B cell (primary cell): ENCODE measurements at regions not wholly inside any gene's neighbourhood (a gene's known extent, or its start where the extent isn't known, plus 50 kb on each side); places are given as distances from the start of the nearest gene placed in this dataset.

Source experiments
- CTCF ChIP-seq: fragments of 200-600 bp; IDR thresholded peaks from one replicate; pipeline ENCODE4 v1.8.0; 2022; ENCODE audit warnings: antibody characterized with exemption, mild to moderate bottlenecking
- EZH2 ChIP-seq: IDR thresholded peaks from 2 replicates; pipeline ENCODE4 v1.6.1; 2012; ENCODE audit warnings: borderline replicate concordance, low read depth, mild to moderate bottlenecking, moderate library complexity, low read length; ENCODE audit not compliant: insufficient read depth, poor library complexity, severe bottlenecking

DNA sequence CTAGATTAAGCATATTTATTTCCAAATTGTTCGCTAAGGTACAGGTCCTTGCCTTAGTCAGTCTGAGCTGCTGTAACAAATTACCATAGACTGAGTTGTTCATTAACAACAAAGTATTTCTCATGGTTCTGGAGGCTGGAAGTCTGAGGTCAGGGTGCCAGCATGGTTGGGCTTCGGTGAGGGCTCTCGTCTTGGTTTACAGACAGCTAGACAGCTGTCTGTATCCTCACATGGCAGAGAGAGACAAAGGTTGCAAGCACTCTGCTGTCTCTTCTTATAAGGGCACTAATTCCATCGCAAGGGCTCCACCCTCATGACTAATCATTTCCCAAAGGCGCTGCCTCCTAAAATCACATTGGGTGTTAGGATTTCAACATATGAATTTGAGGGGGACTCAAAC lies 115.3 kb upstream of the GMDS start:
- TF ChIP-seq CTCF, result no peak
- TF ChIP-seq EZH2, result no peak
